IgD-negative memory B cell (primary cell): ENCODE measurements at regions not wholly inside any gene's neighbourhood (a gene's known extent, or its start where the extent isn't known, plus 50 kb on each side); places are given as distances from the start of the nearest gene placed in this dataset.
"Not testable (repeated sequence)": the region's sequence is repeated elsewhere in the genome, so short reads cannot be mapped to it uniquely, and the experiment has no call there.

Source experiments
- H3K27ac Mint-ChIP-seq, 3 donors: one replicate each; pipeline ENCODE4 v1.8.0; 2020 to 2022; ENCODE audit warnings: mild to moderate bottlenecking in 3 of 3, mixed read lengths in 3 of 3, moderate library complexity in 1 of 3
- H3K27me3 Mint-ChIP-seq: one replicate; pipeline ENCODE4 v1.8.0; 2021; ENCODE audit warnings: mixed read lengths
- H3K36me3 Mint-ChIP-seq: one replicate; pipeline ENCODE4 v1.8.0; 2020; ENCODE audit warnings: mild to moderate bottlenecking, mixed read lengths
- H3K4me1 Mint-ChIP-seq, 3 donors: one replicate each; pipeline ENCODE4 v1.8.0; 2020 to 2022; ENCODE audit warnings: mixed read lengths in 3 of 3, mild to moderate bottlenecking in 1 of 3
- H3K4me3 Mint-ChIP-seq, 4 donors: one replicate each; pipeline ENCODE4 v1.8.0; 2020 to 2022; ENCODE audit warnings: mild to moderate bottlenecking in 4 of 4, mixed read lengths in 4 of 4, moderate library complexity in 3 of 4
- H3K9me3 Mint-ChIP-seq, 3 donors: one replicate each; pipeline ENCODE4 v1.8.0; 2020 to 2021; ENCODE audit warnings: mixed read lengths in 3 of 3, mild to moderate bottlenecking in 1 of 3

- Mint-ChIP-seq H3K9me3 (peaks cover 2 to 7% (median 4%) of the 10 kb centered on the region in 3 donors), H3K36me3 (no peaks in the 10 kb centered on the region), H3K4me1 (no peaks in the 10 kb centered on the region), H3K27ac (no peak overlapping the region), H3K27me3 (no peaks in the 10 kb centered on the region), H3K4me3 (no peak overlapping the region)
These were observed 109.9 kb downstream of the TMEM182 start for GRCh38 chr2:102871707-102872106.

- Mint-ChIP-seq H3K4me3 (no peak overlapping the region), H3K9me3 (peaks cover 2 to 12% (median 4%) of the 10 kb centered on the region in 3 donors), H3K27ac (no peak overlapping the region), H3K4me1 (no peaks in the 10 kb centered on the region), H3K36me3 (no peaks in the 10 kb centered on the region), H3K27me3 (no peaks in the 10 kb centered on the region)
These were observed 110.6 kb downstream of the TMEM182 start for GRCh38 chr2:102872388-102872787.

- not testable (repeated sequence) for H3K9me3 Mint-ChIP-seq, H3K36me3 Mint-ChIP-seq, H3K4me1 Mint-ChIP-seq, H3K4me3 Mint-ChIP-seq, H3K27me3 Mint-ChIP-seq, H3K27ac Mint-ChIP-seq
These were observed 117.7 kb downstream of the TMEM182 start for GRCh38 chr2:102879513-102879912.

GRCh38 chr2:102880731-102881130 lies 118.9 kb downstream of the TMEM182 start:
- H3K27ac Mint-ChIP-seq: no peak overlapping the region
- H3K27me3 Mint-ChIP-seq: peaks cover 2% of the 10 kb centered on the region
- H3K4me1 Mint-ChIP-seq: no peaks in the 10 kb centered on the region
- H3K36me3 Mint-ChIP-seq: no peaks in the 10 kb centered on the region
- H3K4me3 Mint-ChIP-seq: no peak overlapping the region
- H3K9me3 Mint-ChIP-seq: peaks cover 2 to 6% (median 4%) of the 10 kb centered on the region in 3 donors

GRCh38 chr2:102886216-102886893 lies 124.5 kb downstream of the TMEM182 start:
- Mint-ChIP-seq H3K9me3 (peaks cover 0 to 3% (median 0%) of the 10 kb centered on the region in 3 donors), H3K27ac (no peak overlapping the region), H3K4me1 (no peaks in the 10 kb centered on the region), H3K27me3 (no peaks in the 10 kb centered on the region), H3K36me3 (no peaks in the 10 kb centered on the region), H3K4me3 (no peak overlapping the region)

- no peak overlapping the region for H3K27ac Mint-ChIP-seq
- H3K4me3 Mint-ChIP-seq: no peak overlapping the region
- no peaks in the 10 kb centered on the region for H3K36me3 Mint-ChIP-seq
- H3K4me1 Mint-ChIP-seq: no peaks in the 10 kb centered on the region
- H3K9me3 Mint-ChIP-seq: peaks cover 0 to 3% (median 0%) of the 10 kb centered on the region in 3 donors
- no peaks in the 10 kb centered on the region for H3K27me3 Mint-ChIP-seq
These were observed 126.7 kb downstream of the TMEM182 start for GRCh38 chr2:102888514-102888913.

- H3K36me3 Mint-ChIP-seq: no peaks in the 10 kb centered on the region
- no peaks in the 10 kb centered on the region for H3K27me3 Mint-ChIP-seq
- no peaks in the 10 kb centered on the region for H3K4me1 Mint-ChIP-seq
- no peak overlapping the region for H3K4me3 Mint-ChIP-seq
- peaks cover 0 to 1% (median 0%) of the 10 kb centered on the region in 3 donors for H3K9me3 Mint-ChIP-seq
- no peak overlapping the region for H3K27ac Mint-ChIP-seq
These were observed 129.5 kb downstream of the TMEM182 start for GRCh38 chr2:102891296-102891695.

DNA sequence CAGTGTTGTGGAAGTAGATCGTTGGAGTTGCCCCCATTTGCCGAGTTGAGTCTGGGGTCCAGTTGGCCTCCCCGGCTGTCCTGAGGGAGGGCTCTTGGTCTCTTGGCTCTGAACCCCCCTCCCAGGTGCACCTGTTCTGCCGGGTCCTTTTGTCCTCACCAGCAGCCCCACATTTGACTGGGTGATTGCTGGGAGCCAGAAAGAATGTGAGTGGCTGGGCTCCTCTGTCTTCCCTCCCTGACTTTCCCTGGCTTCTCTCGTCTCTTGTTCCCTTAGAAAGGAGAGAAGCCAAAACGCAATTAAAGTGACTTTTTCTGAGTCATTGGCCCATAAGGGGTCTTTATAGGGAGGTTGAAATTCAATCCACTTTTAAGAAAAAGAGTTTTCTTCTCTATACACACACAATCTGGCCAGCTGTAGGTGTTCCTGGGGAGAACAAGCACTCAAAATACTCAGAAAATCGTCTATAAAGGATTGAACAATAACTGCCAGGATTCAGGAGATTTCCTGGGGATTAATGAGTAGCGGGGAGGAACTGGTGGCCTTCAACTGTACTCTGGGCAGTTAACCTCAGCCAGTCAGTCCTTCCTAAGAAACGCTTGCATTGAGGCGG lies 131.0 kb downstream of the TMEM182 start:
- no peaks in the 10 kb centered on the region for H3K27me3 Mint-ChIP-seq
- H3K4me1 Mint-ChIP-seq: no peaks in the 10 kb centered on the region
- H3K4me3 Mint-ChIP-seq: no peak overlapping the region
- H3K9me3 Mint-ChIP-seq: peaks cover 0 to 2% (median 0%) of the 10 kb centered on the region in 3 donors
- no peak overlapping the region for H3K27ac Mint-ChIP-seq
- peaks cover 3% of the 10 kb centered on the region for H3K36me3 Mint-ChIP-seq

DNA sequence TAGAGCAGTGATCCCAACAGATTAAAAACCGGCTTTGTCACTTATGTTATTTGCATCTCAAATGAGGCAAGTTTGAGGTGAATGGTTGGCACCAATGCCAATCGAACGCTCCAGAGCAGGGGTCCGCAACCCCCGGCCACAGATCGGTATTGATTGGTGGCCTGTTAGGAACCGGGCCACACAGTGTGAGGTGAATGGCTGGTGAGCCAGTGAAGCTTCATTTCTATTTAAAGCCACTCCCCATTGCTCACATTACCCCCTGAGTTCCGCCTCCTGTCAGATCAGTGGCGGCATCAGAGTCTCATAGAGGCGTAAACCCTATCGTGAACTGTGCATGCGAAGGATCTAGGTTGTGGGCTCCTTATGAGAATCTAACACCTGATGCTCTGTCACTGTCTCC lies 132.0 kb downstream of the TMEM182 start:
- no peaks in the 10 kb centered on the region for H3K4me1 Mint-ChIP-seq
- H3K9me3 Mint-ChIP-seq: peaks cover 0 to 6% (median 0%) of the 10 kb centered on the region in 3 donors
- no peak overlapping the region for H3K27ac Mint-ChIP-seq
- peaks cover 5% of the 10 kb centered on the region for H3K36me3 Mint-ChIP-seq
- no peaks in the 10 kb centered on the region for H3K27me3 Mint-ChIP-seq
- H3K4me3 Mint-ChIP-seq: no peak overlapping the region

DNA sequence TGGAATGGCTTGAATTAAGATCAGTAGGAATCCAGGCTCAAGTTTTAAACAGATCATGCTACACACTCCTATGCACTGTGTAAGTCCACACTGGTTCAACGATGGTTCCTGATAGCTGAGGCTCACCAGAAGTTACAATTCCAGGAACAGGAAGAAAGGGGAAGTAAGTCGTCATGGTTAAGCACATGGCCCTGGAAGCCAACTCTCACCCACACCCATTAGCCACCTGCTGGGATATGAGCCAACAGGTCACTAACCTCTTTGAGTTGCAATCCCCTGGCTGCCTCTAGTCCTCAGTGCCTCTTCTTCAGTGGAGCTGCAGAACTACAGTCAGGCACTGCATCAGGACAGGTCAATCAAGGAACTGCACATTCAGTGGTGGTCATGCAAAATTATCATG lies 133.5 kb downstream of the TMEM182 start:
- no peak overlapping the region for H3K27ac Mint-ChIP-seq

DNA sequence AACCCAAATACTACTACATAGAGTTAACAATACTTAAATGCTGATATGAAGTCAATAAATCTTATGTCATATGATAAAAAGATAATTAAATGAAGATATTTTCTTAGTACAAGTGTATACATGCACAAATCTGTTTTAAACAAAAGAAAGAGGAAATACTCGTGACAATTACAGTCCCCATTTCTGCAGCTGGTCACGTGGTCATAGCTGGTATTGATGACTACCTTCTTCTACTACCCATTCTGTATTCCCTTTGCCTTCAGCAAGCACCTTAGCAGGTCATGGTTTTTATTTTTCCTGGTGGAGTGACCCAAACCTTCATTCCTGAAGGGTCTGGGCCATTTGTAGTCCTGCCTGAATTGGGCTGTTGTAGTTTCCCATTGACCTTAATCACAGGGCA lies 147.4 kb downstream of the TMEM182 start:
- H3K4me3 Mint-ChIP-seq, H3K27ac Mint-ChIP-seq, H3K9me3 Mint-ChIP-seq, H3K27me3 Mint-ChIP-seq, H3K4me1 Mint-ChIP-seq, H3K36me3 Mint-ChIP-seq: not testable (repeated sequence)

More for the DNA sequence above, 133.5 kb downstream of the TMEM182 start:
- Mint-ChIP-seq H3K36me3 (peaks cover 5% of the 10 kb centered on the region), H3K4me1 (no peaks in the 10 kb centered on the region), H3K27me3 (no peaks in the 10 kb centered on the region), H3K9me3 (peaks cover 0 to 4% (median 0%) of the 10 kb centered on the region in 3 donors), H3K4me3 (no peak overlapping the region)

DNA sequence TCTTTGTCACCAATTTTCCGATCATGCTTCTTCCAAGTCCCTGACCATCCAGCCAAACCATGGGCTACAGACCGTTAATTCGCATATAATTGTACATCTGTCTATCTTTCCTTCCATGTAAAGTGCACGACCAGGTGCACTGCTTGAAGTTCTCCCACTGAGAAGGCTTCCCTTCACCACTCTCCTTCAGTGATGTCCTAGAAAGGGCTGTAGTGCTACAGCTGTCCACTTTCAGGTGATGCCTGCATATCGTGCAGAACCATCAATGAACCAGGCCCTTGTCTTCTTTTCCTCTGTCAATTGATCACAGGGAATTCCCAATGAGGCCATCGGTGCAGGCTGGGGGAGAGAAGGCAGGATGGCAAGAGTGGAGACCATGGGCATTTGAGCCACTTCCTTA lies 148.9 kb downstream of the TMEM182 start:
- no peaks in the 10 kb centered on the region for H3K27me3 Mint-ChIP-seq
- H3K36me3 Mint-ChIP-seq: no peaks in the 10 kb centered on the region
- H3K9me3 Mint-ChIP-seq: peaks cover 0 to 3% (median 2%) of the 10 kb centered on the region in 3 donors
- no peak overlapping the region for H3K27ac Mint-ChIP-seq
- H3K4me3 Mint-ChIP-seq: no peak overlapping the region
- H3K4me1 Mint-ChIP-seq: no peaks in the 10 kb centered on the region

- peak overlapping the region in 1 of 4 donors; percentile 34 for H3K4me3 Mint-ChIP-seq
- H3K9me3 Mint-ChIP-seq: peaks cover 4 to 20% (median 19%) of the 10 kb centered on the region in 3 donors
- no peaks in the 10 kb centered on the region for H3K36me3 Mint-ChIP-seq
- no peaks in the 10 kb centered on the region for H3K4me1 Mint-ChIP-seq
- H3K27ac Mint-ChIP-seq: no peak overlapping the region
- H3K27me3 Mint-ChIP-seq: no peaks in the 10 kb centered on the region
These were observed 153.3 kb downstream of the TMEM182 start for GRCh38 chr2:102915128-102915527.

DNA sequence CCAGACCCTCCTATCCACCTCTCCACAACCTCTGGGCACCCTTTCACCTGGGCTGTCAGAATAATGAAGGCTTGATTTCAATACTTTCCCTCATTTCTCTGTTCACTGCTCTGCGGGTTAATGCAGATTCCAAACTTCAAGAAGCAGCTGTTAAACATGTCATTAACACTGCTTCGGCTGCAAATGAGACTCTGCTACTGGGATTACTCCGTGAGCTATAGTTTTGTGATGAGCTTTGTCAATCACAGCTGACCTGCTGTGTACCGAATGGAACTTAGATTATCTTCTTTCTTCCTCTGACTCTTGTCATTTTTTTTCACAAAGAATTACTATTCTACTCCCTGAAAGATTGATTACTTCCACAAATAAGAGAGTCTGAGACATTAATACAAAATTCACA lies 160.5 kb downstream of the TMEM182 start:
- no peaks in the 10 kb centered on the region for H3K4me1 Mint-ChIP-seq
- H3K36me3 Mint-ChIP-seq: no peaks in the 10 kb centered on the region
- peaks cover 6 to 16% (median 6%) of the 10 kb centered on the region in 3 donors for H3K9me3 Mint-ChIP-seq
- H3K4me3 Mint-ChIP-seq: no peak overlapping the region
- H3K27me3 Mint-ChIP-seq: peaks cover 2% of the 10 kb centered on the region
- no peak overlapping the region for H3K27ac Mint-ChIP-seq

GRCh38 chr2:102925003-102925402 lies 163.2 kb downstream of the TMEM182 start:
- no peaks in the 10 kb centered on the region for H3K4me1 Mint-ChIP-seq
- no peaks in the 10 kb centered on the region for H3K36me3 Mint-ChIP-seq
- H3K27ac Mint-ChIP-seq: no peak overlapping the region
- H3K27me3 Mint-ChIP-seq: peaks cover 2% of the 10 kb centered on the region
- H3K9me3 Mint-ChIP-seq: peaks cover 0 to 3% (median 3%) of the 10 kb centered on the region in 3 donors
- H3K4me3 Mint-ChIP-seq: no peak overlapping the region

- Mint-ChIP-seq H3K4me3 (no peak overlapping the region), H3K4me1 (no peaks in the 10 kb centered on the region), H3K27me3 (peaks cover 2% of the 10 kb centered on the region), H3K27ac (no peak overlapping the region), H3K36me3 (no peaks in the 10 kb centered on the region), H3K9me3 (peaks cover 0 to 3% (median 1%) of the 10 kb centered on the region in 3 donors)
These were observed 166.0 kb downstream of the TMEM182 start for GRCh38 chr2:102927854-102928267.
